MG63 (cell line): ENCODE measurements at regions not wholly inside any gene's neighbourhood (a gene's known extent, or its start where the extent isn't known, plus 50 kb on each side); places are given as distances from the start of the nearest gene placed in this dataset.
A peak's percentile ranks its signal among the peaks of the same experiment; 100 is the strongest.

Experiments used
- DNase-seq: peaks from one replicate; pipeline ENCODE4 v3.0.0-alpha.2; 2020
- H3K27me3 ChIP-seq: fragments of 250-450 bp; sonication (Bioruptor Pico); 2 replicates; pipeline ENCODE4 v1.5.1; 2020; ENCODE audit warnings: mild to moderate bottlenecking, moderate library complexity
- H3K36me3 ChIP-seq: fragments of 250-450 bp; sonication (Bioruptor Pico); 2 replicates; pipeline ENCODE4 v1.5.1; 2020; ENCODE audit warnings: mild to moderate bottlenecking, moderate library complexity
- H3K4me3 ChIP-seq: fragments of 250-450 bp; sonication (Bioruptor Pico); 2 replicates; pipeline ENCODE4 v1.5.1; 2020; ENCODE audit warnings: mild to moderate bottlenecking, moderate library complexity
- H3K9me3 ChIP-seq: fragments of 250-450 bp; sonication (Bioruptor Pico); 2 replicates; pipeline ENCODE4 v1.5.1; 2020; ENCODE audit warnings: mild to moderate bottlenecking, moderate library complexity

GRCh38 chr14:83741269-83741668 is 1788.7 kb upstream of the FLRT2 start:
- Histone ChIP-seq H3K9me3 (no peaks in the 10 kb centered on the region), H3K27me3 (no peaks in the 10 kb centered on the region), H3K4me3 (no peak overlapping the region), H3K36me3 (no peaks in the 10 kb centered on the region)
- no peak for DNase-seq

GRCh38 chr14:83744224-83744623 is 1785.7 kb upstream of the FLRT2 start:
- Histone ChIP-seq H3K4me3 (no peak overlapping the region), H3K27me3 (no peaks in the 10 kb centered on the region), H3K36me3 (no peaks in the 10 kb centered on the region), H3K9me3 (no peaks in the 10 kb centered on the region)
- no peak for DNase-seq

- no peak for DNase-seq
Measured at GRCh38 chr14:83744891-83745290, 1785.1 kb upstream of the FLRT2 start.

GRCh38 chr14:83746336-83746735 is 1783.6 kb upstream of the FLRT2 start:
- DNase-seq, result no peak
- H3K27me3 ChIP-seq, result no peaks in the 10 kb centered on the region
- H3K4me3 ChIP-seq, result no peak overlapping the region
- no peaks in the 10 kb centered on the region for H3K36me3 ChIP-seq
- no peaks in the 10 kb centered on the region for H3K9me3 ChIP-seq

More at GRCh38 chr14:83744891-83745290, 1785.1 kb upstream of the FLRT2 start:
- no peaks in the 10 kb centered on the region for H3K27me3 ChIP-seq
- no peak overlapping the region for H3K4me3 ChIP-seq
- H3K9me3 ChIP-seq, result no peaks in the 10 kb centered on the region
- H3K36me3 ChIP-seq, result no peaks in the 10 kb centered on the region

- H3K27me3 ChIP-seq, result no peaks in the 10 kb centered on the region
- no peak for DNase-seq
- H3K4me3 ChIP-seq, result no peak overlapping the region
- no peaks in the 10 kb centered on the region for H3K9me3 ChIP-seq
- H3K36me3 ChIP-seq, result no peaks in the 10 kb centered on the region
Measured at GRCh38 chr14:83757916-83758315, 1772.0 kb upstream of the FLRT2 start.

GRCh38 chr14:83764656-83765599 is 1765.0 kb upstream of the FLRT2 start:
- H3K4me3 ChIP-seq, result no peak overlapping the region
- no peaks in the 10 kb centered on the region for H3K27me3 ChIP-seq
- no peak for DNase-seq
- no peaks in the 10 kb centered on the region for H3K36me3 ChIP-seq
- H3K9me3 ChIP-seq, result no peaks in the 10 kb centered on the region

GRCh38 chr14:83777516-83777915 is 1752.4 kb upstream of the FLRT2 start:
- H3K9me3 ChIP-seq, result no peaks in the 10 kb centered on the region
- DNase-seq, result no peak
- H3K36me3 ChIP-seq, result no peaks in the 10 kb centered on the region
- no peak overlapping the region for H3K4me3 ChIP-seq
- H3K27me3 ChIP-seq, result no peaks in the 10 kb centered on the region

GRCh38 chr14:83779266-83779665 is 1750.7 kb upstream of the FLRT2 start:
- Histone ChIP-seq H3K27me3 (no peaks in the 10 kb centered on the region), H3K4me3 (no peak overlapping the region), H3K9me3 (no peaks in the 10 kb centered on the region), H3K36me3 (no peaks in the 10 kb centered on the region)
- DNase-seq, result peak; percentile 49

GRCh38 chr14:83780321-83780720 is 1749.6 kb upstream of the FLRT2 start:
- no peaks in the 10 kb centered on the region for H3K36me3 ChIP-seq
- H3K4me3 ChIP-seq, result no peak overlapping the region
- no peak for DNase-seq
- H3K27me3 ChIP-seq, result no peaks in the 10 kb centered on the region
- H3K9me3 ChIP-seq, result no peaks in the 10 kb centered on the region

GRCh38 chr14:83798421-83798820 is 1731.5 kb upstream of the FLRT2 start:
- Histone ChIP-seq H3K27me3 (no peaks in the 10 kb centered on the region), H3K36me3 (no peaks in the 10 kb centered on the region), H3K4me3 (no peak overlapping the region), H3K9me3 (no peaks in the 10 kb centered on the region)
- no peak for DNase-seq

GRCh38 chr14:83799233-83799632 is 1730.7 kb upstream of the FLRT2 start:
- Histone ChIP-seq H3K9me3 (no peaks in the 10 kb centered on the region), H3K36me3 (no peaks in the 10 kb centered on the region)

GRCh38 chr14:83814896-83815295 is 1715.0 kb upstream of the FLRT2 start:
- Histone ChIP-seq H3K4me3 (no peak overlapping the region), H3K27me3 (no peaks in the 10 kb centered on the region), H3K36me3 (no peaks in the 10 kb centered on the region), H3K9me3 (no peaks in the 10 kb centered on the region)
- no peak for DNase-seq

More at GRCh38 chr14:83799233-83799632, 1730.7 kb upstream of the FLRT2 start:
- Histone ChIP-seq H3K4me3 (no peak overlapping the region), H3K27me3 (no peaks in the 10 kb centered on the region)
- no peak for DNase-seq

- Histone ChIP-seq H3K27me3 (no peaks in the 10 kb centered on the region), H3K9me3 (no peaks in the 10 kb centered on the region), H3K36me3 (no peaks in the 10 kb centered on the region), H3K4me3 (no peak overlapping the region)
- no peak for DNase-seq
Measured at GRCh38 chr14:83816761-83817160, 1713.2 kb upstream of the FLRT2 start.

- DNase-seq, result no peak
- H3K36me3 ChIP-seq, result no peaks in the 10 kb centered on the region
- H3K27me3 ChIP-seq, result no peaks in the 10 kb centered on the region
- no peak overlapping the region for H3K4me3 ChIP-seq
- H3K9me3 ChIP-seq, result no peaks in the 10 kb centered on the region
Measured at GRCh38 chr14:83825843-83826242, 1704.1 kb upstream of the FLRT2 start.

- Histone ChIP-seq H3K9me3 (no peaks in the 10 kb centered on the region), H3K4me3 (0 out of 2 replicates have a peak overlapping the region, but pooled peaks have one; percentile 1), H3K27me3 (no peaks in the 10 kb centered on the region), H3K36me3 (no peaks in the 10 kb centered on the region)
- DNase-seq, result peak; percentile 1
Measured at GRCh38 chr14:83826838-83827237, 1703.1 kb upstream of the FLRT2 start.

- H3K36me3 ChIP-seq, result no peaks in the 10 kb centered on the region
- no peaks in the 10 kb centered on the region for H3K27me3 ChIP-seq
- H3K4me3 ChIP-seq, result no peak overlapping the region
- peak; percentile 2 for DNase-seq
- no peaks in the 10 kb centered on the region for H3K9me3 ChIP-seq
Measured at GRCh38 chr14:83827383-83827782, 1702.6 kb upstream of the FLRT2 start.

GRCh38 chr14:83828406-83828805 is 1701.5 kb upstream of the FLRT2 start:
- Histone ChIP-seq H3K9me3 (no peaks in the 10 kb centered on the region), H3K36me3 (no peaks in the 10 kb centered on the region), H3K27me3 (no peaks in the 10 kb centered on the region), H3K4me3 (no peak overlapping the region)
- no peak for DNase-seq

- Histone ChIP-seq H3K4me3 (no peak overlapping the region), H3K9me3 (no peaks in the 10 kb centered on the region), H3K27me3 (no peaks in the 10 kb centered on the region), H3K36me3 (no peaks in the 10 kb centered on the region)
- no peak for DNase-seq
Measured at GRCh38 chr14:83830316-83830715, 1699.6 kb upstream of the FLRT2 start.
